PC-9 (cell line): ENCODE measurements at regions not wholly inside any gene's neighbourhood (a gene's known extent, or its start where the extent isn't known, plus 50 kb on each side); places are given as distances from the start of the nearest gene placed in this dataset.
"Not testable (repeated sequence)": the region's sequence is repeated elsewhere in the genome, so short reads cannot be mapped to it uniquely, and the experiment has no call there.

Experiments used
- BruUV-seq: library from RNA; stranded (reverse); fragments of 400-500 nt; replicated peaks from 2 replicates; lab custom pipeline; 2021; lab: Mats Ljungman, UMichigan
- CTCF ChIA-PET: fragments of 300-600 bp; sonication (Branson Sonifier 250); formaldehyde crosslinking; loops from one replicate; lab custom pipeline; 2022; ENCODE audit warnings: antibody characterized with exemption; lab: Charles Lee
- POLR2A ChIA-PET: fragments of 300-600 bp; sonication (Branson Sonifier 250); formaldehyde crosslinking; loops from one replicate; lab custom pipeline; 2022; ENCODE audit warnings: antibody characterized with exemption; ENCODE audit not compliant: unreplicated experiment; lab: Charles Lee
- DNase-seq, 2 experiments: peaks; one replicate each; pipeline versions ENCODE4 v3.0.0 to v3.0.0-alpha.2; 2015 to 2022; ENCODE audit warnings: mixed read lengths in 1 of 2
- H2AFZ ChIP-seq: fragments of 200-600 bp; sonication (generic); 2 replicates; pipeline ENCODE4 v1.8.1; 2017; ENCODE audit warnings: antibody characterized with exemption
- H3F3A ChIP-seq: fragments of 200-600 bp; sonication (generic); 2 replicates; pipeline ENCODE4 v1.8.1; 2017; ENCODE audit warnings: antibody characterized with exemption, mild to moderate bottlenecking, low read depth; ENCODE audit not compliant: insufficient read depth
- H3K27ac ChIP-seq: fragments of 200-600 bp; sonication (generic); 2 replicates; pipeline ENCODE4 v1.6.1; 2016; ENCODE audit warnings: mixed run types
- H3K27me3 ChIP-seq: fragments of 200-600 bp; sonication (generic); 2 replicates; pipeline ENCODE4 v1.6.1; 2016; ENCODE audit warnings: low read depth, mixed run types; ENCODE audit not compliant: insufficient read depth
- H3K36me3 ChIP-seq: fragments of 200-600 bp; sonication (generic); 2 replicates; pipeline ENCODE4 v1.6.1; 2016; ENCODE audit warnings: low read depth, mixed run types
- H3K4me1 ChIP-seq: fragments of 200-600 bp; sonication (generic); replicated peaks from 2 replicates; pipeline ENCODE4 v1.6.1; 2016; ENCODE audit warnings: mixed run types; ENCODE audit not compliant: insufficient read depth
- H3K4me2 ChIP-seq: fragments of 200-600 bp; sonication (generic); 2 replicates; pipeline ENCODE4 v1.6.1; 2017; ENCODE audit warnings: mixed run types
- H3K4me3 ChIP-seq: fragments of 200-600 bp; sonication (generic); 2 replicates; pipeline ENCODE4 v1.6.1; 2016; ENCODE audit warnings: mixed run types
- H3K79me2 ChIP-seq: fragments of 200-600 bp; sonication (generic); 2 replicates; pipeline ENCODE4 v1.6.1; 2017; ENCODE audit warnings: low read depth, mixed run types
- H3K9me2 ChIP-seq: fragments of 200-600 bp; sonication (generic); 2 replicates; pipeline ENCODE4 v1.8.1; 2017; ENCODE audit warnings: mild to moderate bottlenecking; ENCODE audit not compliant: insufficient read depth
- H3K9me3 ChIP-seq: fragments of 200-600 bp; sonication (generic); 2 replicates; pipeline ENCODE4 v1.8.1; 2016; ENCODE audit warnings: low read depth; ENCODE audit not compliant: insufficient read depth
- H4K20me1 ChIP-seq: fragments of 200-600 bp; sonication (generic); 2 replicates; pipeline ENCODE4 v1.8.1; 2017; ENCODE audit not compliant: insufficient read depth
- CTCF ChIP-seq: fragments of 200-600 bp; sonication (generic); conservative IDR thresholded peaks from 2 replicates; pipeline ENCODE4 v1.6.1; 2017; ENCODE audit warnings: mixed run types, antibody characterized with exemption, mild to moderate bottlenecking, moderate library complexity
- EZH2 ChIP-seq: fragments of 200-600 bp; sonication (generic); IDR thresholded peaks from 2 replicates; pipeline ENCODE4 v1.8.0; 2017; ENCODE audit warnings: antibody characterized with exemption, low read depth
- intact Hi-C: fragments of 100-400 bp; cut with micrococcal nuclease; formaldehyde crosslinking; loops from one replicate; pipeline ENCODE4 v1.10.0; 2022; ENCODE audit not compliant: unreplicated experiment

DNA sequence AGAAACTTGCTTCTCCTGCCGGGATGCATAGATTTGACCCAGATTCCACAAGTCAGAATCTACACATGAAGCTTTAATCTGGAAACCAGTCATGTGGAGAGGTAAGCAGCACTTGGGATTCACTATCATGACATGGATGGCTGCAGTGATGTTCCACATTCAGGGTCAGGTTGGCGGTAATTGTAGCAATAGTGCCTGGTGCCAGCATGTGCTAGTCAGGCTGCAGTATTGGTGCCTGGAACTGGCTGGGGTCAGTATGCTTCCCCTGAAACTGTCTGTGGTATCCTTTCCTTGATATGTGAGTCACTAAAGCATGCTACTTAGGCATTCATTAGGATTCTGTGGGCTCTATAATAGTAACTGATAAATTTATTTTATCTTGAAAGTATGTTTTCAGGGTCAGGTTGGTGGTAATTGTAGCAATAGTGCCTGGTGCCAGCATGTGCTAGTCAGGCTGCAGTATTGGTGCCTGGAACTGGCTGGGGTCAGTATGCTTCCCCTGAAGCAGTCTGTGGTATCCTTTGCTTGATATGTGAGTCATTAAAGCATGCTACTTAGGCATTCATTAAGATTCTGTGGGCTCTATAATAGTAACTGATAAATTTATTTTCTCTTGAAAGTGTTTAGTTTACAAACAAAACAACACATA, 1439.2 kb downstream of the ZPLD1 start:
- no peaks in the 10 kb centered on the region for H3K9me3 ChIP-seq
- no peak for DNase-seq
- no peak overlapping the region for H2AFZ ChIP-seq
- H4K20me1 ChIP-seq, result no peaks in the 10 kb centered on the region
- H3K4me3 ChIP-seq, result no peak overlapping the region
- no peak overlapping the region for H3K4me2 ChIP-seq
- H3F3A ChIP-seq, result no peaks in the 10 kb centered on the region
- H3K79me2 ChIP-seq, result no peaks in the 10 kb centered on the region
- ChIA-PET CTCF (no interaction called here), POLR2A (interaction anchor here (0.7 kb wide), 1 partner anchor 58 kb away, joined by 11 read pairs; no protein-coding TSS in a partner anchor)
- no peak overlapping the region for H3K27ac ChIP-seq
- BruUV-seq, result no TSS peak
- no peaks in the 10 kb centered on the region for H3K4me1 ChIP-seq
- no peaks in the 10 kb centered on the region for H3K27me3 ChIP-seq
- TF ChIP-seq EZH2 (no peak), CTCF (no peak)
- H3K9me2 ChIP-seq, result no peaks in the 10 kb centered on the region
- intact Hi-C loops, result no loop called here
- no peaks in the 10 kb centered on the region for H3K36me3 ChIP-seq

- CTCF ChIA-PET, H3K4me3 ChIP-seq, DNase-seq, H3K4me2 ChIP-seq, POLR2A ChIA-PET, H3F3A ChIP-seq, H3K9me3 ChIP-seq, intact Hi-C loops, H3K36me3 ChIP-seq, H3K79me2 ChIP-seq, H3K4me1 ChIP-seq, BruUV-seq, H2AFZ ChIP-seq, H4K20me1 ChIP-seq, H3K9me2 ChIP-seq, H3K27ac ChIP-seq, H3K27me3 ChIP-seq: not testable (repeated sequence)
These were observed 1447.0 kb downstream of the ZPLD1 start for GRCh38 chr3:103881809-103882208.

GRCh38 chr3:103889675-103890074, 1454.9 kb downstream of the ZPLD1 start:
- no peak overlapping the region for H3K4me2 ChIP-seq
- ChIA-PET CTCF (no interaction called here), POLR2A (no interaction called here)
- intact Hi-C loops, result no loop called here
- H3F3A ChIP-seq, result no peaks in the 10 kb centered on the region
- no peaks in the 10 kb centered on the region for H3K9me3 ChIP-seq
- no peak for DNase-seq
- H2AFZ ChIP-seq, result no peak overlapping the region
- H3K36me3 ChIP-seq, result no peaks in the 10 kb centered on the region
- 0 out of 2 replicates have a peak, but pooled peaks cover 3% of the 10 kb centered on the region for H3K9me2 ChIP-seq
- no peaks in the 10 kb centered on the region for H3K79me2 ChIP-seq
- H3K4me3 ChIP-seq, result no peak overlapping the region
- no peaks in the 10 kb centered on the region for H4K20me1 ChIP-seq
- no peaks in the 10 kb centered on the region for H3K27me3 ChIP-seq
- no peaks in the 10 kb centered on the region for H3K4me1 ChIP-seq
- no TSS peak for BruUV-seq
- TF ChIP-seq CTCF (no peak), EZH2 (no peak)
- H3K27ac ChIP-seq, result no peak overlapping the region
